Superior temporal gyrus (tissue), 1 donor: ENCODE measurements at regions not wholly inside any gene's neighbourhood (a gene's known extent, or its start where the extent isn't known, plus 50 kb on each side); places are given as distances from the start of the nearest gene placed in this dataset.

Source experiments
- DNase-seq: peaks from one replicate; pipeline ENCODE4 v3.0.0-alpha.2; 2016; ENCODE audit errors: extremely low spot score

DNA sequence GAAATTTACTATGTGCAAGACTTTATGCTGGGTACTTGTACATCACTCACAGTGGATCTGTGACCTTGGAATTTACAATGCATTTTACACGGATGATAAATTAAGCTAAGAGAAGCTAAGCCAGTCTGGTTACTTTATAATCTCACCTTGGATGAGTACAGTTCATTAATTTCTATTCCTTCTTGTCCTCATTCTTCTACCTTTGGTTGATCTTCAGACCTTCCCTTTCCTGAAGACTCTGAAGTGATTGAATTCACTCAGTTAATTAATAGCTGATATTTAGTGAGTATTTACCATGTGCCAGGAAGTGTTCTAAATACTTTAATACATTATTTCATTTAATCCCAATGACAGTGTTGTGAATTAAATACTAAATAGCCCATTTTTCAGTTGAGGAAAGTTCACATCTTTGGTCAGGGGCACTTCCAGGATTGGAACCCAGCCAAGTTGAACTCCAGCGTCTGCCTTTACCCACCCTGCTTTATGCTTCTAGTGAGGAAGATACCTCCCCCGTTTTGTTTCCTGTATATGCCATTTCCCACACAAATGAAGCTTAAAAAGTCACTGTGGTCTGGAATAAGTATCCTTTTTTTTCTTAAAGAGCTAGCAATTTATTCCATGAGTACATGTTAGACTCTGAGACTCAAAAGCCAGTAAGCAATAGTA lies 146.6 kb downstream of the TLR5 start:
- DNase-seq: no peak

DNA sequence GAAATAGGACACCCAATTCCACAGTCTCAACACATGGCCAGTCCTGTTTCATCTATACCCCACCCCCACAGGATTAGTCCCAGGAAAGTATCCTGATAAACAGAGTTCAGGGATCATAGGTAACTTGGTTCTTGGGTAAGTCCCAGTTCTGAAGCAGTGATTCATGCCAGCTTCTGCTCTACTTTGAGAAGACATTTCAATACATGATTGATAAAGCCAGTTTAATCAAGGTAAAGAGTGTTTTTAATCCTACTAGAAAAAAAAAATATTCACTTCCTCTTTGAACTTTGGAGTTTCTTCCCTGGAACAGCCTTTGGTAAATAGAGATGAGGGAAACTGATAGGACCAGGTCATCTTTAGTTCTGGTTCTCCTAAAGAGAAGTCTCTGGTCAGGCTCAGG lies 142.4 kb downstream of the TLR5 start:
- no peak for DNase-seq

DNA sequence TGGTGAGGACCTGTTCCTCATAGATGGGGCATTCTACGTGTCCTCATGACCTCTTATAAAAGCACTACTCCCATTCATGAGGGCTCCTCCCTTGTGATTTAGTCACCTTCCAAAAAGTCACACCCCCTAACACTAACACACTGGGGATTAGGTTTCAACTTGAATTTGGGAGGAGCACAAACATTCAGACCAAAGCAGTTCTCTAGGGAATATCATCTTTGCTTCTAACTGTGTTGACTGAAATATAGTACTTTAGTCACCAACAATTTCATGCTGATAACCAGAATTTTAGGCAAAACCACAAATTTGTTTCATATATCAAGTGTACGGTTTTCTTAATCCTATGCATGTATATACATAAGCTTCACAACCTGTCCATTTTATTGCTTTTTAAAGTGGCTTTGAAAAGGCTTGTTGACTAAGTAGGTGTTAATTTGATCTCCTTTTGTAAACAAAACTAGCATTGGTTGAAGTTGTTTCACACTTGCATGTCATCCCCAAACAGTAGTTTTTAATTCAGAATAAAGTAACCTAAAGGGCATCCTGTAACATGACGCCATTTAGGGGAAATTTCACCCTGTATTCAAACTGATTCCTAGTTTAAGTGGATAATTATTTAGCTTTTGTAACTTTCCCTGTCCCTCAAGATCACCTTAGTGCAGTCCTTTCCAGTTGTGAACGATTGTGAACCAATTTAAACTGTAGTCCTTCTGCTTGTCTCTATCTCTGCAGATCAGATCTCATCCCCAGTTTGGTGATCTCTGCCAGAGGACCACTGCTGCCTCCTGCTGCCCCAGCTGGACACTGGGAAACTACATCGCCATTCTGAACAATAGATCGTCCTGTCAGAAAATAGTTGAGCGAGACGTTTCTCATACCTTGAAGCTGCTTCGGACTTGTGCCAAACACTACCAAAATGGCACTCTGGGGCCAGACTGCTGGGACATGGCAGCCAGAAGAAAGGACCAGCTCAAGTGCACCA lies 141.1 kb downstream of the TLR5 start:
- no peak for DNase-seq

DNA sequence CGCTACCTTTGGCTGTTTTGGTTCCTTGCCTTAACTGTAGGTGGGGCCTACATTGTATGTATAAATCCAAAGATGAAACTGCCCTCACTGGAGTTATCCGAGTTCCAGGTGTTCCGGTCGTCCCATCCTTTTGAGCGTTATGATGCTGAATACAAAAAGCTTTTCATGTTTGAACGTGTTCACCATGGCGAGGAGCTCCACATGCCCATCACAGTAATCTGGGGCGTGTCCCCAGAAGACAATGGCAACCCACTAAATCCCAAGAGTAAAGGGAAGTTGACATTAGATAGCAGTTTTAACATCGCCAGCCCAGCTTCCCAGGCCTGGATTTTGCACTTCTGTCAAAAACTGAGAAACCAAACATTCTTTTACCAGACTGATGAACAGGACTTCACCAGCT lies 139.5 kb downstream of the TLR5 start:
- no peak for DNase-seq

DNA sequence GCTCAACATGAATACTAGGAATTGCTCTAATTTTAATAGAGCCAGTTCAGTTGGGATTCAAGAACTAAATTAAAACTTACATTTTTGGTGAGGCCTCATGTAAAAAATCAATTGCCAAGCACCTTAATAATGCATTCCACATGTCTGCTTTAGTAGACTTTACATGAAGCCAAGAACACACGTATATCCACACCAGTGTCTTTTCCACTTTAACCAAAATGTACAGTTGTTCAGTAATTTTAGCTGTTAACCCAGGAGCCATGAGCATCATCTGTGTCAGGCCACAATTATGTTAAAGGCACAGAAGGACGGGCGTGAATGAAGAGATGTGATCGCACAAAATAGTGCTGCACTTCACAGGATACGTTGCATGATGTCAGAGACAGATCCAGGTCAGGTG lies 136.7 kb downstream of the TLR5 start:
- no peak for DNase-seq

DNA sequence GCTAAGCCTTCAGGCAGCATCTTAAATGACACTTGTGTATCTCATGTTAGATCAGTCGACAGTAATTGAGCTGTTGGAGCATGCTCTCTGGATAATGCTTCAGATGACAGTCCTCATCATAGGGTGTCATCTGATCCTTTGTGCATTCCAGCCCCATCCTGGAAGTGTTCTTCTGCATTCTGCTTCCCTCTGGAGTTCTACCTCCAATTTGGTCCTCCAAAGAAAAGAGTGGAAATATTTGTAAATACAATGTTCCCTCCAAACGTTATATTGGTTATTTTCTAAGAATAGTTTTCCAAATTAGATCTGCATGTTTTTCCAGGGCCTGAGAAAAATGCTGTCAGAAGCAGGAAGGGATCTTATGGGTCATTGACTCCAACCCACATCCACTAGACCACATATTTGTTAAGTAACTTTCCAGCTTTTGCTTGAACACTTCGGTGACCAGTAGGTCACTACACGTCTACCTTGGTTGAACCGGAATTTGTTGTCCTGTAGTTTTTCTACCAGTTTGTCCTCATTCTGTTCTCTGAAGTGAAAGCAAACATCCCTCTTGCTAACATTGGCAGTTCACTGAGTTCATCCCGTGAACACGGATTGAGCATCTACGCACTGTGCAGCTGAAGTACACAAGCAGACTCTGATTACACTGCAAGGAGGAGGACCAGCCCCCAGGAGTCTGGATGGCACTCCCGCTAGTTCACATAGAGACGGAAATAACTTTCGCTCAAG lies 136.0 kb downstream of the TLR5 start:
- no peak for DNase-seq

DNA sequence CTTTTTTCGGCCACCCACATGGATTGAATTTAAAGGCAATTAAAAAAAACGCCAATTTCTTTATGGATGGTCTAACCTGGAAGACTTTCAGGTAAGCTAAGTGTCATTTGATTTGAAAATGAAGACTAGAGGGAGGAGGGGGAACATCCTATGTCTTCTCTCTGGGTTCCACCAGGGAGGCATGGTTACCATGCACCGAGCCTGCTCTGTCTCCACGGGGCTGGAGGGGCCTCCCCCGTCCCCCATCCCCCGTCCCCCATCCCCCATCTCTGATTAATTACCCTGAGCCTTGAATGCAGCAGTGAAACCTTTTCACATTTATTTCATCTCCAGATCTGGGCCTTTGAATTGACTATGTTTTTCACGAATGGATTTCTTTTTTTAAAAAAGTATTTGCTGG lies 135.1 kb downstream of the TLR5 start:
- no peak for DNase-seq

DNA sequence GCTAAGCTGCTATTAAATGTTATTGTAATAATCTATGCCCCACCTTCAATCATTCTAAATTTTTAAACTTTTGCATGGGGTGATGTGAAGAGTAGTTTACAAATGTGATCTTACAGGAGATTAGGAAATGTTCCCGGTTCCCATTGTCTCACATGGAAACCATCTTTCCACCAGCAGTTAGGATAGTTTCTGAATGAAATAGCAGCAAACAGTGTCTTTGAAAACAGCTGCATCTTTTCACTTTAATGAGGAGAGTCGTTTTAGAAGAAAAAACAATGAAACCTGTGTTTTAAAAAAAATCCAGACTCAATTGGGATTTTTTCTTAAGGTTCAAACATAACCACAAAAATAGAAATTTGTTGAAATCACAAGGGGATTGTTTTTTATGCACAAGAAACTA lies 134.2 kb downstream of the TLR5 start:
- DNase-seq: no peak

DNA sequence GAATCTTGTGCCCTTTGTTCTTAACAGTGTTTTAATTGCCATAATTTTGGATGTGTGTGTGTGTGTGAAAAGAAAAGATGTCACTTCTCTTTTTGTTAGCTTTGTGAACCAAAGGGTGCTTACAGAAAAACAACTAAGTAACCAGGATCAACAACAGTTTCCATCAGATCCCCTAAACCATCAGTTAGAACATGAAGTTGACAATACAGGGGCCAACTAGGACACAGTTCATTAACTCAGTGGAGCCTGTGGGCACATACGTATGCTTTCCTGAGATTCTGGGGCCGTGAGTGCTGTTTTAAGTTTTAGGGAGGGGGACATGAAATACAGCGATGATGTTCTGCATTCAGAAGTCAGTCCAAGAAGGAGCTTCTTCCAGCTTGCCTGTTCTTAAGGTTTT lies 133.6 kb downstream of the TLR5 start:
- no peak for DNase-seq

DNA sequence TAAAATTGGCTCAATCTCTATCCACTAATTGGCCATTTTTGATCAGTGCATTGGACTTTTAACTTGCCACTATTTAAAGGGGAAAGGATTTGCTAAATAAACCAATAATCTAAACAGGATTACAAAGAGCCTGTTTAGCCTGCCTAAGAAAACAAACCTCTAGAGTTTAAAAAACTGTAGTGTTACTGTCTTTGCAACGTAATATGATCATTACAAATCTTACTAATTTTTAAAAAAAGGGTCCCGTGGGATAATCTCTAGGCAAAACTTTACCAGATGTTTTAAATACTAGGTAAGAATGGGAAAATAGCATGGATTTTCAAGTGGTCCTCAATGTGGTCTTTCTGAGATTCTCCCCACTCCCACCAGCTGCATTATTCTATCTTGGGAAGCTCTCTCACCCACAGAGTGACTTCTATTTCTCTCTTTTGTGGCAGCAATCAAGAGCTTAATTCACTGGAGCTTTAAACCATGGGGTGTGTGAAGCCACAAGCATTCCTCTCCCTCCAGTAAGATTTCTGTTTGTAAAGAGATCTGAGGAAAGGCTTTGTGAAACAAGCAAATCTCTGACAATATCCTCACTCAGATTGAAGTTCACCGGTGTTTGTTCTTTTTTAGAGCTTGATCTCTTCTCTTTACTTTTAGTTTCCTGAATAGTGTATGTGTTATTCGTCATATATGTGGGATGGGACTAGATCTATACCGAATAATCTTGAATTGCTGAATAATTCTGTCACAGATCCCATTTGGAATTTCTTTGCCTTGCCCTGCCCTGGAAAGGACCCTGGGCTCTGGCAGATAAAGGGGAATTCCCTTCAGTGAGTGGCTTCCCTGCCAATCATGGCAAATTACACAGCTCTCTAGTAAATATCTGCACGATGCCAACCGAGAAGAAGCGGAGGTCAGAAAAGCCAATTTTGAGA lies 132.2 kb downstream of the TLR5 start:
- DNase-seq: no peak

DNA sequence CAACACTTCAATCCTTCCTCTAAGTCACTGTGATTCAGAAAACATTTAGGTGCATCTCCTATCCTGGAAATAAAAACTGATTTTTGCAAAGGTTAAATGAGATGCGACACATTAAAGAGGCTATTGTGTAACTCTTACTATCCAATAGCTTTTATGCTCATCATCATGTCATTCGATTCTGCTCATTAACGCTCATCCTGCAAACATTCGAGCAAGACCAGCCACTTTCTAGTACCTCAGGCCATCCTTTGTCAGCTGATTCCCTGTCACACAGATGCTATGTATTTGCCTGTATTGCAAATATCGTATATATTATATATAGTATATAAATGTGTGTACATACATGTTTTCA lies 131.6 kb downstream of the TLR5 start:
- no peak for DNase-seq

DNA sequence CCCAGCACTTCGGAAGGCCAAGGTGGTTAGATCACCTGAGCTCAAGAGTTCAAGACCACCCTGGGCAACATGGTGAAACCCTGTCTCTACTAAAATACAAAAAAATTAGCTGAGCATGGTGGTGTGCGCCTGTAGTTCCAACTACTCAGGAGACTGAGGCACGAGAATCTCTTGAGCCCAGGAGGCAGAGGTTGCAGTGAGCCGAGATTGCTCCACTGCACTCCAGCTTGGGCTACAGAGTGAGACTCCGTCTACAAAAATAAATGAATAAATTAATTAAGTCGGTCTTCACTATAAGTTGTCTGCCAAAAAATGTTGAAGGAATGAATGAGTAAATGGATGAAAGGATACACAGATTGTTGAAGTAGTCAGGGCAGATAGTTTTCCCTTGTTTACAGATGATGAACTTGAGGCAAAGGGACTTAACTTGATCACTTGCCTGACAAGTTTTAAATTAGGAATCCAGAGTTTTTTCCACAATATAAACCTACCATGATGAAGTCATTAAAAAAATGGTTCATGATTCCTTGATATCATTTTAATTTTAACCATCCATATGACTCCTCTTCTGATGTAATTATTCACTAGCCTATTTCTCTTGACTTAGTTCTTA lies 130.8 kb downstream of the TLR5 start:
- no peak for DNase-seq

DNA sequence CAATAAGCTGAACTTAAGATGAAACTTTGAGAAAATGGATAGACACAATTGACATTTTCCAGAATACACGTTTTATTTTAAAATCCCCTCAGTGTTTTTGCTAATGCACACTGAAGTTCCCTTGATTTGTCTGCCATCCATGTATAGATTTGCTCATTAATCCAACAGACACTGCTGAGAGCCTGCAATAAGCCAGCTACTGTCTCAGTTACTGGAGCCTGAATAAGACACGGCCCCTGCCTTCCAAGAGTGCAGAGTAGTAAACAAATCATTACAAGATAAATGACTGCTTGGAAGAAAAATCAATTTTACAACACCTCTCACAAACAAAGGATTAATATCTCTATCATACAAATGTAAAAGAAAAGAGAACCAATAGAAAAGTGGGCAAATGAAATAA lies 130.1 kb downstream of the TLR5 start:
- no peak for DNase-seq

DNA sequence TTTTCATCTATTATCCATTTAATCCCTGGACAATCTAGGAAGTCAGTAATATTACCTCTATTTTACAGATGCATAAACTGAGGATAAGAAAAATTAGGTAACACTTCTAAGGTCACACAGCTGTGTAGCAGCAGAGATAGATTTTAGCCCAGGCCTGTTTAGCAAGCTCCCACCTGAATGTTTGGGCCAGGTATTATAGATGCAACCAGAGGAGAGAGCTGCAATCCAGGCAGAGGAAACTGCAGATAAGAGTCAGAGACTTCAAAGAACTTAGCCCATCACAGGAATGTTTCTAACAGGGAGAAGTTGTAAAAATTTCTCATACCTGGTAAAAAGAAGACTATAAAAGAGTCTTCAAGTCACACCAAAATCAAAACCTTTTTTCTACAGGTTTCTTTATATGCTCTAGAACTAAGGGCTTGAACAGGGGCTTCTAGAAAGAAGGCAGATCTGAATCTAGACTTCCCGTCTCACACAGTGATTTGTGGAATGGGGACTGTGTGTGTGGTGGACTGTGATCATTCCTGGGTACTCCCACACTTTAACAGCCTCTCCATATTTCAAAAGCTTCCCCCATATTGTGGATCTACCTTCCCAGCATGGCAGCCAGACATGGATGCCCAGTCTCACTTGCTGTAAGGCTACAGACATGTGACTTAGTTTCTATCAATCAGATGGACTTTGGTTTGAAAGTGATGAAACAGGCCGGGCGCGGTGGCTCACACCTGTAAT lies 128.7 kb downstream of the TLR5 start:
- no peak for DNase-seq

DNA sequence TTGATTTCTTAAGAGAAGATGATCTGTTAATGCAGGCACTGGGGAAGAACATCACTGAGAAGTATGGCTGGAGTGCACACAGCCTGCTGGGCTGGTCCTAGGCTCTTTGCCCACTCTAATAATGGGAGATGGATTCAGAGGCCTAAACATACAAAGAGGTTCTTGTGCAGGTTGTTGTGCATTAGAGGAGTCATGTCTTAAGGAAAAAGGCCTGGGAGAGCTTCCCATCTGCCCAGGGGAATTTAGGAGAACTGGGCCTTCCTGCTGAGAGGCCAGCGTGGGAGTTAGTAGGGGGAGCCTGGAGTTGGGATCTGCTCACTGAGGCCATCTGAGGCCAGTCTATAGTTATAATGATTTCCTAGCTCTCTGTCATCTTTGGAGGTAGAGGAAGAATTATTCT lies 126.7 kb downstream of the TLR5 start:
- DNase-seq: no peak

DNA sequence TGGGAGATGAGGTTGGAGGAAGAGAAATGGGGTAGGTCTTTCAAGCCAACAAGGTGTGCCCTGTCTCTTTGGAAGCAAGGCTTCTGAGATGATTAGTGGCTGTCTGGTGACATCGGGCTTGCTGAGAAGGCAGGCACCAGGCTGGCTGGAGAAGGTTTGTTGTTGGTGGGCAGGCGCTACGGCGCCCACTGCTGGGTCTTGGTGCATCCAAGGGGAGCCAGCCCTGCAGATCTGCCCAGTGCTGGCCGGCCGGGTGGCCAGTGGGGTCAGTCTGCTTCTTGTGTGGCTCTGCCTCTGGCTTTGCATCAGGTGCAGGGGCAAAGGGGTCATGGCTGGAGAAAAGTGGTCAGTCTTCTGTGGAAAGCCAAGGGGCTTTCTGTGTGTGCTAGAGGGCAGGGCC lies 126.2 kb downstream of the TLR5 start:
- no peak for DNase-seq

DNA sequence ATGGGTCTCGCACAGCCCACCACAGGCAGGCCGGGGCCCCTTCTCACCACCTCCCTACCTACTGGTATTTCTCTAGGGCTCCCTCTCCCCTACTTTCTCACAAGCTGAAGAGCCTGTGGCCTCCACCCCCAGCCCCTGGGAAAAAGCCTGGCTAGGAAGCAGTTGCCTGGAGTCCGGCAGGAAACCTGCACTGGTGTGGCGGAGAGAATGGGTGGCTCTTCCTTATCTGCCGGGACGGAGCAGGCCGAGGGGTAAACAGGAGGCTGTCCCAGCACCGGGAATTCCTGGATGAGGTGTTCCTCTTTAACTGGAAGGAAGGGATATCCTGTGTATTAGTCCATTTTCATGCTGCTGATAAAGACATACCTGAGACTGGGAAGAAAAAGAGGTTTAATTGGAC lies 125.8 kb downstream of the TLR5 start:
- DNase-seq: no peak

DNA sequence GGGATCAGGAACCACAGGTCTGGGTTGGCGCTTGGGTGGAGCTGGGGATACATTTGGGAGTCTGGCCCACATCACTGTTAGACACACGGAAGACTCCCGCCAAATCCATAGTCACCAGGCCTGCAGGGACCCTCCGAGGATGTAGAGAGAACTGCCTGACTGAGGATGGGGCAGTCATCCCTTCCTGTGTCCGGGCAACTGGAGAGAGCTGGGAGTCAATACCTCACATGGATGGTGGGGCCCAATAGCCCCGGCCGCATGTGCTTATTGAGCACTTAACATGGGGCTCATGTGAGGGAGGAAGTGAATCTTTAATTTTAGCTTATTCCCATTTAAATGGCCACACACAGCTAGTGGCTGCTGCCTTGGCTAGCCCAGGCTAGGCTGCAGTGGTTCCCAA lies 124.5 kb downstream of the TLR5 start:
- DNase-seq: no peak

DNA sequence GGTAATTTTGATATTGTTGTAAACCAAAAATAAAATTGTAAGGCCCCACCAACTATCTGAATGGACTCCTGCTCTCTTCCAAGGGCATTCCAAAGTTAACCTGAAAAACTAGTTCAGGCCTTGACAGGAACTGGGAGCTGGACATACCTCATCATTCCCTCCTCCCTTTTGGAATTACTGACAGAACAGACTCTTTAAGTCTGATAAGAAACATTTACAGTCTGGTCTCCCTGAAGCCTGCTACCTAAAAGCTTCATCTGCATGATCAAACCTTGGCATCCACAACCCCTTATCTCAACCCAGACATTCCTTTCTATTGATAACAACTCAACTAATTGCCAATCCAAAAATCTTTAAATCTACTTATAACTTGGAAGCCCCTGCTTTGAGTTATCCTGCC lies 123.8 kb downstream of the TLR5 start:
- DNase-seq: no peak

DNA sequence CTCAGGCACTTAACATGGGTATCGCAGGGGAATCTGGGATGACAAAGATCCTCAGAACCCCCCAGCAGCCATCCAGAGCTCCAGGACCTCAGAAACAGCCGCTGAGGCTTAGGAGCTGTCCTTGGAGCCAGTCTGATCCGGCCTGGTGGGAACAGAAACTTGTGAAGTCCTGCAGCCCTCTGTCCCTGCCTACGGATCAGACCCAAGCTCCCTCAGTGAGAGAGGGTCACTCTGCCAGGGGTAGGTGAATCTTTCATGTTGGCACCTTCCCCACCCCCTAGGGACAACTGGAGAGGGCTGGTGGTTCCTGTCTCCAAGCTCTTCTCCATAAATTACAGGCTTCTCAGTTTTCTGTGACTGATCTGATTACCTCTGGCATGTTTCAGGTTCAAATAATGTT lies 122.3 kb downstream of the TLR5 start:
- DNase-seq: no peak
